Body of pancreas (tissue), 4 donors: ENCODE measurements at regions not wholly inside any gene's neighbourhood (a gene's known extent, or its start where the extent isn't known, plus 50 kb on each side); places are given as distances from the start of the nearest gene placed in this dataset.

Experiments
- ATAC-seq: fragments of 150-250 bp; one replicate; pipeline ENCODE4 v1.9.1; 2016
- DNase-seq, 4 donors: peaks; one replicate each; pipeline ENCODE4 v3.0.0-alpha.2; 2019
- H3K27ac ChIP-seq, 4 donors: fragments of 200-600 bp; sonication (generic); 1 replicate in 3 of 4; 2 replicates in 1 of 4; pipeline versions ENCODE4 v1.5.1 to v1.6.1; 2016 to 2019; ENCODE audit warnings: mild to moderate bottlenecking in 1 of 4, mixed read lengths in 1 of 4, moderate library complexity in 1 of 4
- H3K27me3 ChIP-seq, 2 donors: fragments of 200-600 bp; sonication (generic); one replicate each; pipeline ENCODE4 v1.6.0; 2016; ENCODE audit warnings: mild to moderate bottlenecking in 1 of 2
- H3K36me3 ChIP-seq, 2 donors: fragments of 200-600 bp; sonication (generic); replicated peaks in 1 of 2; 2 replicates each; pipeline ENCODE4 v1.5.1; 2016; ENCODE audit warnings: low read depth in 2 of 2; ENCODE audit not compliant: insufficient read depth in 1 of 2
- H3K4me1 ChIP-seq: fragments of 200-600 bp; sonication (generic); one replicate; pipeline ENCODE4 v1.6.0; 2016
- H3K4me3 ChIP-seq, 2 donors: fragments of 200-600 bp; sonication (generic); 1 replicate in 1 of 2; 2 replicates in 1 of 2; pipeline ENCODE4 v1.5.1; 2016 to 2019
- H3K9me3 ChIP-seq, 3 donors: fragments of 200-600 bp; sonication (generic); 1 replicate in 2 of 3; 2 replicates in 1 of 3; pipeline ENCODE4 v1.5.1; 2016
- POLR2A ChIP-seq, 3 donors: fragments of 450-650 bp; IDR thresholded peaks; one replicate each; pipeline ENCODE4 v1.6.1; 2016; ENCODE audit warnings: antibody characterized with exemption in 3 of 3, mild to moderate bottlenecking in 2 of 3
- WGBS, 2 donors: methylation state at CpG; one replicate each; pipeline ENCODE4 v1.1.5; 2017; 5-methylcytosine and 5-hydroxymethylcytosine counted together
- intact Hi-C: fragments of 100-400 bp; cut with DNase I; formaldehyde crosslinking; loops from one replicate; pipeline ENCODE4 v1.15.1; 2023
- TF ChIP-seq, protein P1 (sequence below), 7 experiments: fragments of 450-650 bp in 4 of 7; fragments of 200-600 bp in 3 of 7; sonication (generic) in 3 of 7; IDR thresholded peaks; one replicate each; pipeline ENCODE4 v1.5.1; 2016 to 2019; ENCODE audit warnings: antibody characterized with exemption in 7 of 7

DNA sequence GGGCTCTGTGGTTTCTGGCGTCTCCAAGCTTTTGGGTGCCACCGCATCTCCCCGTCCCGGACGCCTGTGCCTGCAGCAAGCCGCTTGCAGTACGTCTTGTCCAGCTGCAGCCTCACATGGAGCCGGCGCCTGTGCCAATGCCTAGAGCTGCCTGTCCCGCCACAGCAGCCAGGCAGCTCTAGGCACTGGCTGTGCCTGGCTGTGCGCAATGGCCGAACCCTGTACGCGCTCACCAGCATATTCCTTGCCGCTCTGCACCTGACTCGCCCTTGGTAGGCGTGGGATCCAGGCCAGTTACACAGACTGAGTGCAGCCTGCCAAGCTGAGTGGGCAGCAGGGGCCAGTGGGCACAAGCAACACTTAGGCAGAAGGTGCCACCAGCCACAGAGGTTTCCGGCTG, 381.2 kb upstream of the SORCS1 start:
- Histone ChIP-seq H3K27ac (no peak overlapping the region), H3K4me1 (no peaks in the 10 kb centered on the region), H3K36me3 (no peaks in the 10 kb centered on the region), H3K27me3 (no peaks in the 10 kb centered on the region), H3K9me3 (no peaks in the 10 kb centered on the region), H3K4me3 (no peak overlapping the region)
- TF ChIP-seq POLR2A (IDR thresholded peaks at IDR 0.05) = no peak
- TF ChIP-seq, protein P1, sequence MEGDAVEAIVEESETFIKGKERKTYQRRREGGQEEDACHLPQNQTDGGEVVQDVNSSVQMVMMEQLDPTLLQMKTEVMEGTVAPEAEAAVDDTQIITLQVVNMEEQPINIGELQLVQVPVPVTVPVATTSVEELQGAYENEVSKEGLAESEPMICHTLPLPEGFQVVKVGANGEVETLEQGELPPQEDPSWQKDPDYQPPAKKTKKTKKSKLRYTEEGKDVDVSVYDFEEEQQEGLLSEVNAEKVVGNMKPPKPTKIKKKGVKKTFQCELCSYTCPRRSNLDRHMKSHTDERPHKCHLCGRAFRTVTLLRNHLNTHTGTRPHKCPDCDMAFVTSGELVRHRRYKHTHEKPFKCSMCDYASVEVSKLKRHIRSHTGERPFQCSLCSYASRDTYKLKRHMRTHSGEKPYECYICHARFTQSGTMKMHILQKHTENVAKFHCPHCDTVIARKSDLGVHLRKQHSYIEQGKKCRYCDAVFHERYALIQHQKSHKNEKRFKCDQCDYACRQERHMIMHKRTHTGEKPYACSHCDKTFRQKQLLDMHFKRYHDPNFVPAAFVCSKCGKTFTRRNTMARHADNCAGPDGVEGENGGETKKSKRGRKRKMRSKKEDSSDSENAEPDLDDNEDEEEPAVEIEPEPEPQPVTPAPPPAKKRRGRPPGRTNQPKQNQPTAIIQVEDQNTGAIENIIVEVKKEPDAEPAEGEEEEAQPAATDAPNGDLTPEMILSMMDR (IDR thresholded peaks at IDR 0.05) = no peak
- 84 to 85% methylated on average over 5 to 18 of the region's 18 CpGs for WGBS, 2 donors
- ATAC-seq = no peak
- intact Hi-C loops = no loop called here
- peak in 1 of 4 donors; percentile 9 for DNase-seq

DNA sequence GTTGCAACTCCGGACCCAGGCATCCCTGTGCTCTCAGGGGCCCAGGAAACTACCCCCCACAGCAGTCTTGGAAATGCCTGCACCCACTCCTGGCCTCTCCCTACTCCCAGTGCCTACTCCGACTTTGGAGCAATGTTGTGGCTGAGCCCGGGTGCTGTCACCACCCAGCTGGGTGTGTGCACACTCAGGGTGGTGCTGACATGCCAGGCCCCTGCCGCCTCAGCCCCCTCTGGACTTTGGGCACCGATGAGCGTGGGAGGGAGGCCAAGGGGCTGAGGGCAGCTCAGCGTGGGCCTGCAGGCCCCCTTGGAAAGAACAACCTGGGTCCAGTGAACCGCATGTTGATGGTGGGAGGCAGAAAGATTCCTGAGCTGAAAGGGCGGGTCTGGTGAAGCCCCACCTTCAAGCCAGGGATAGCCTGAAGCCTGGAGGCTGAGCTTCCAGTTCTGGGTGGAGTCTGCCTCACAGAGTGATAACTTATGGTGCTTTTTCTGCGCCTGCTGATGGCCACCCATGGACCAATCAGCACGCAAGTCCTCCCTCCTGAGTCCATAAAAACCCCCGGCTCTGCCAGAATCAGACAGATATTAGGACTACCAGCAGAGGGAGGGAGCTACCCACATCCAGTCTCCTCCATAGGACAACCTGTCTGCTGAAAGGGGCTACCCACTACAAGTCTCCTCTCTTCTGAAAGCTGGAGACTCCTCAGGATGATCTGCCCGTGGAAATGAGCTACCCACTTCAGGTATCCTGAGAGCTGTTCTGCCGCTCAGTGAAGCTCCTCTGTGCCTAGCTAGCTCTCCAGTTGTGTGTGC, 380.4 kb upstream of the SORCS1 start:
- Histone ChIP-seq H3K36me3 (no peaks in the 10 kb centered on the region), H3K4me3 (no peak overlapping the region), H3K27ac (no peak overlapping the region), H3K4me1 (no peaks in the 10 kb centered on the region), H3K9me3 (no peaks in the 10 kb centered on the region), H3K27me3 (no peaks in the 10 kb centered on the region)
- no peak for DNase-seq
- ATAC-seq = no peak
- intact Hi-C loops = no loop called here
- 73 to 78% methylated on average over 7 to 14 of the region's 14 CpGs for WGBS, 2 donors
- TF ChIP-seq, protein P1 (IDR thresholded peaks at IDR 0.05) = no peak
- TF ChIP-seq POLR2A (IDR thresholded peaks at IDR 0.05) = no peak

DNA sequence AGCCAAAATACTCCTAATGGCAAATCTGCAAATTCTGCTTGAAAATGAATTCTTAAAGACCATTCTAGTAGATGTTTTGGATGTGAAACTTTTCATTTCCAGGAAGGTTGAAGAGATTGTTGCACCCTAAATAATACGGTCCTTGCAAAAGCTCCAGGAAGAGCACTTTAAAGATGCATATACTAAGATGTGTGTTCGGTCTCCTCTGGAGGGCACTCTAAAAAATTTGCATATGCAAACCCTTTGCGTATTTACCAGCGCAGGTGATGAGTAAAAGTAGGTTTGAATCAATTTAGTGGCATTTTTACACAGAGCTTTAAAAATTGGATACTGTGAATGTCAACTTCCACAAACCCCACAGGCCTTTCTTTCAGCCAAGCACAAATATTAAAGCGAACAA, 378.1 kb upstream of the SORCS1 start:
- WGBS, 2 donors = 64 to 69% methylated on average over 5 of the region's 5 CpGs
- no peak for DNase-seq
- no peak overlapping the region for H3K4me3 ChIP-seq

DNA sequence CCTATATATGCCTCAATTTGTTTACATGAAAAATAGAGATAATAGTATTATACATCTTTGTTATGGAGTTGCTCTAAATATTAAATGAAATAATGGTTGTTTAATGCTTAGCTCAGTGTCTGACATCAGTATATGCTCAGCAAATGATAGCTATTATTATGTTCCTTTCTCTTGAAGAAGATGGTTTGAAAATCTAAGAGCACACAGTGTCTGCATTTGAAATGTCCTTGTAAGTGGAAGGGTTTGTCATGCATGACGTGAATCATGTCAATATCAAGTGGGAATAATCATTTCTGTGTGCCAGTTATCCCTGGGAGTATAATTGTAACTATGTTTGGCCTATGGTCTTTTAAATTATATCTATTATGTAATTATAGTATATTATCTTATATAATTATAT, 377.5 kb upstream of the SORCS1 start:
- TF ChIP-seq, protein P1 (IDR thresholded peaks at IDR 0.05) = no peak
- no peak for TF ChIP-seq POLR2A (IDR thresholded peaks at IDR 0.05)
- H3K4me3 ChIP-seq = no peak overlapping the region
- ATAC-seq (no peak), DNase-seq (no peak)
- intact Hi-C loops = no loop called here
- H3K27ac ChIP-seq = no peak overlapping the region
- H3K36me3 ChIP-seq = no peaks in the 10 kb centered on the region
- no peaks in the 10 kb centered on the region for H3K4me1 ChIP-seq
- 49 to 50% methylated on average over 1 of the region's 1 CpG for WGBS, 2 donors
- no peaks in the 10 kb centered on the region for H3K9me3 ChIP-seq
- no peaks in the 10 kb centered on the region for H3K27me3 ChIP-seq

More for the DNA sequence above, 378.1 kb upstream of the SORCS1 start:
- TF ChIP-seq POLR2A (IDR thresholded peaks at IDR 0.05) = no peak
- TF ChIP-seq, protein P1 (IDR thresholded peaks at IDR 0.05) = no peak
- H3K27ac ChIP-seq = no peak overlapping the region
- no peaks in the 10 kb centered on the region for H3K9me3 ChIP-seq
- no peaks in the 10 kb centered on the region for H3K27me3 ChIP-seq
- H3K36me3 ChIP-seq = no peaks in the 10 kb centered on the region
- intact Hi-C loops = no loop called here
- no peak for ATAC-seq
- H3K4me1 ChIP-seq = no peaks in the 10 kb centered on the region

DNA sequence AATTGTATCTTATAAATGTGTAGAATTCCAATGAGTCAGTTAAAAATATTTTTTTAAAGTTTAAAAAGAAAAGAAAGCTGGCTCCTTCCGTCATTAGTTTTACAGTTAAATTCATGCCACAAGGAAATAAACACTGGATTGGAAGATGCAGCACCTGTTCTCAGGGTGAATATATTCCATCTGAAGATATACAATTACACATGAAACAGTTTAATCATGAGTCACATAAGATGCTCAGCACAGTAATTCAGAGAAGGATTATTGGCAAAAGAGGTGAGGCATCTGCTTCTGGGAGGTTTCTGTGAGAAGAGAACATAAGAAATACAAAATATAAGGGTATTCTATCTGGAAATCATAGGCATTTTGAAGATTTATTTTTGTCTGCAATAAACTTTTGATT, 376.5 kb upstream of the SORCS1 start:
- no peak overlapping the region for H3K27ac ChIP-seq
- no peaks in the 10 kb centered on the region for H3K9me3 ChIP-seq
- H3K27me3 ChIP-seq = no peaks in the 10 kb centered on the region
- no peaks in the 10 kb centered on the region for H3K36me3 ChIP-seq
- DNase-seq = no peak
- TF ChIP-seq, protein P1 (IDR thresholded peaks at IDR 0.05) = no peak
- no peak for TF ChIP-seq POLR2A (IDR thresholded peaks at IDR 0.05)
- intact Hi-C loops = no loop called here
- no peak overlapping the region for H3K4me3 ChIP-seq
- WGBS, 2 donors = 72 to 73% methylated on average over 1 of the region's 1 CpG
- no peak for ATAC-seq
- no peaks in the 10 kb centered on the region for H3K4me1 ChIP-seq
